B cell (primary cell): ENCODE measurements at regions not wholly inside any gene's neighbourhood (a gene's known extent, or its start where the extent isn't known, plus 50 kb on each side); places are given as distances from the start of the nearest gene placed in this dataset.

Experiments
- ATAC-seq: fragments of 200-7000 bp; cut with Tn5 transposase; one replicate; pipeline ENCODE4 v1.10.0; 2021; ENCODE audit warnings: low read depth, mild to moderate bottlenecking, moderate number of reproducible peaks, moderate library complexity
- CTCF ChIA-PET: fragments of 350-600 bp; sonication (Branson Sonifier 250); formaldehyde crosslinking; loops from one replicate; lab custom pipeline; 2021; ENCODE audit warnings: antibody characterized with exemption, inconsistent platforms; lab: Charles Lee
- POLR2A ChIA-PET: fragments of 350-600 bp; sonication (Branson Sonifier 250); formaldehyde crosslinking; loops from one replicate; lab custom pipeline; 2021; ENCODE audit warnings: antibody characterized with exemption; lab: Charles Lee
- DNase-seq: peaks from one replicate; pipeline ENCODE4 v3.0.0; 2013
- H2AFZ ChIP-seq: 2 replicates; pipeline ENCODE4 v1.6.1; 2012; ENCODE audit warnings: mild to moderate bottlenecking, low read depth, low read length; ENCODE audit not compliant: insufficient read depth, poor library complexity, severe bottlenecking
- H3K27ac ChIP-seq, 2 donors: 1 replicate in 1 of 2; 2 replicates in 1 of 2; pipeline ENCODE4 v1.5.1; 2012 to 2013; ENCODE audit warnings: low read length in 2 of 2, mild to moderate bottlenecking in 2 of 2, moderate library complexity in 1 of 2
- H3K27me3 ChIP-seq, 4 experiments: fragments of 200-600 bp in 1 of 4; sonication (generic) in 1 of 4; replicated peaks in 1 of 4; 1 replicate in 2 of 4; 2 replicates in 2 of 4; pipeline versions ENCODE4 v1.6.1 to v1.7.0; 2013 to 2016; ENCODE audit warnings: low read length in 3 of 4, mild to moderate bottlenecking in 2 of 4, mixed read lengths in 1 of 4, moderate library complexity in 1 of 4; ENCODE audit not compliant: insufficient read depth in 4 of 4, control insufficient read depth in 3 of 4; ENCODE audit errors: control extremely low read depth in 1 of 4
- H3K36me3 ChIP-seq, 2 experiments: replicated peaks in 1 of 2; 1 replicate in 1 of 2; 2 replicates in 1 of 2; pipeline versions ENCODE4 v1.6.1 to v1.7.1; 2013; ENCODE audit warnings: low read length in 1 of 2; ENCODE audit not compliant: insufficient read depth in 2 of 2, control insufficient read depth in 1 of 2; ENCODE audit errors: control extremely low read depth in 1 of 2, extremely low read depth in 1 of 2
- H3K4me1 ChIP-seq, 2 donors: fragments of 200-600 bp in 1 of 2; sonication (generic) in 1 of 2; 1 replicate in 1 of 2; 2 replicates in 1 of 2; pipeline versions ENCODE4 v1.5.1 to v1.6.1; 2013 to 2017; ENCODE audit warnings: low read length in 2 of 2; ENCODE audit not compliant: control insufficient read depth in 2 of 2, insufficient read depth in 2 of 2
- H3K4me2 ChIP-seq: replicated peaks from 2 replicates; pipeline ENCODE3; 2012; ENCODE audit warnings: mild to moderate bottlenecking, low read depth, low read length; ENCODE audit not compliant: poor library complexity, severe bottlenecking
- H3K4me3 ChIP-seq, 5 experiments: fragments of 200-600 bp in 1 of 5; sonication (generic) in 1 of 5; 1 replicate in 3 of 5; 2 replicates in 2 of 5; pipeline versions ENCODE4 v1.5.1 to v1.7.0; 2011 to 2016; ENCODE audit warnings: low read length in 4 of 5, mild to moderate bottlenecking in 4 of 5, low read depth in 2 of 5, control low read depth in 1 of 5, moderate library complexity in 1 of 5; ENCODE audit not compliant: insufficient read depth in 1 of 5; ENCODE audit errors: control extremely low read depth in 1 of 5, extremely low read depth in 1 of 5
- H3K79me2 ChIP-seq: fragments of 200-600 bp; sonication (generic); one replicate; pipeline ENCODE4 v1.6.0; 2016; ENCODE audit warnings: low read length; ENCODE audit not compliant: control insufficient read depth, insufficient read depth
- H3K9ac ChIP-seq: fragments of 200-600 bp; sonication (generic); 2 replicates; pipeline ENCODE4 v1.6.1; 2017; ENCODE audit warnings: mild to moderate bottlenecking, low read length, moderate library complexity
- H3K9me3 ChIP-seq, 3 donors: one replicate each; pipeline versions ENCODE4 v1.6.1 to v1.7.1; 2013; ENCODE audit warnings: low read length in 2 of 3; ENCODE audit not compliant: control insufficient read depth in 2 of 3, insufficient read depth in 1 of 3; ENCODE audit errors: control extremely low read depth in 1 of 3
- H4K20me1 ChIP-seq: 2 replicates; pipeline ENCODE4 v1.6.0; 2012; ENCODE audit warnings: mild to moderate bottlenecking, low read length; ENCODE audit not compliant: insufficient read depth, control insufficient read depth, poor library complexity, severe bottlenecking
- H3K27ac Mint-ChIP-seq: one replicate; pipeline ENCODE4 v1.8.0; 2021; ENCODE audit warnings: mixed read lengths
- H3K27me3 Mint-ChIP-seq: one replicate; pipeline ENCODE4 v1.8.0; 2021; ENCODE audit warnings: mixed read lengths
- H3K4me1 Mint-ChIP-seq: one replicate; pipeline ENCODE4 v1.8.0; 2021; ENCODE audit warnings: mixed read lengths
- H3K4me3 Mint-ChIP-seq: one replicate; pipeline ENCODE4 v1.8.0; 2021; ENCODE audit warnings: mixed read lengths
- H3K9me3 Mint-ChIP-seq: one replicate; pipeline ENCODE4 v1.8.0; 2022; ENCODE audit warnings: mixed read lengths; ENCODE audit not compliant: insufficient read depth
- EZH2 ChIP-seq: IDR thresholded peaks from 2 replicates; pipeline ENCODE4 v1.6.1; 2012; ENCODE audit warnings: borderline replicate concordance, low read depth, mild to moderate bottlenecking, moderate library complexity, low read length; ENCODE audit not compliant: insufficient read depth, poor library complexity, severe bottlenecking
- WGBS: methylation state at CpG from one replicate; pipeline ENCODE4 v1.1.5; 2013; ENCODE audit warnings: missing lambda C conversion rate; ENCODE audit not compliant: insufficient coverage; 5-methylcytosine and 5-hydroxymethylcytosine counted together
- intact Hi-C: fragments of 100-400 bp; cut with micrococcal nuclease; formaldehyde crosslinking; loops from one replicate; pipeline ENCODE4 v1.10.0; 2022
- TF ChIP-seq, protein P1 (sequence below): fragments of 200-600 bp; IDR thresholded peaks from one replicate; pipeline ENCODE4 v1.8.0; 2022; ENCODE audit warnings: antibody characterized with exemption, mild to moderate bottlenecking

DNA sequence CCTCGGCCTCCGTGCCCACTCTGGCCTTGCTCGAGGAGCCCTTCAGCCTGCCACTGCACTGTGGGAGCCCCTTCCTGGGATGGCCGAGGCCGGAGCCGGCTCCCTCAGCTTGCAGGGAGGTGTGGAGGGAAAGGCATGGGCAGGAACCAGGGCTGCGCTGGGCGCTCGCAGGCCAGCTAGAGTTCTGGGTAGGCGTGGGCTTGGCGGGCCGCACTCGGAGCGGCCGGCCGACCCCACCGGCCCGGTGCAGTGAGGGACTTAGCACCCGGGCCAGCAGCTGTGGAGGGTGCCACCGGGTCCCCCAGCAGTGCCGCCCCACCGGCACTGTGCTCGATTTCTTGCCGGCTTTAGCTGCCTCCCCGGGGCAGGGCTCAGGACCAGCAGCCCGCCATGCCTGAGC, 101.0 kb upstream of the IRX5 start:
- Histone ChIP-seq H3K4me2 (no peak overlapping the region), H3K4me3 (no peak overlapping the region), H3K79me2 (no peaks in the 10 kb centered on the region), H3K27ac (no peak overlapping the region), H3K9me3 (peaks cover 0 to 13% (median 4%) of the 10 kb centered on the region in 3 donors), H3K4me1 (no peaks in the 10 kb centered on the region), H3K36me3 (no peaks in the 10 kb centered on the region), H4K20me1 (no peaks in the 10 kb centered on the region), H3K9ac (no peak overlapping the region), H2AFZ (no peak overlapping the region), H3K27me3 (no peaks in the 10 kb centered on the region)
- intact Hi-C loops = no loop called here
- no peak overlapping the region for H3K4me3 Mint-ChIP-seq
- no peaks in the 10 kb centered on the region for H3K4me1 Mint-ChIP-seq
- no peak overlapping the region for H3K27ac Mint-ChIP-seq
- ChIA-PET CTCF (no interaction called here), POLR2A (no interaction called here)
- peaks cover 13% of the 10 kb centered on the region for H3K9me3 Mint-ChIP-seq
- no peaks in the 10 kb centered on the region for H3K27me3 Mint-ChIP-seq
- TF ChIP-seq EZH2 = no peak
- TF ChIP-seq, protein P1, sequence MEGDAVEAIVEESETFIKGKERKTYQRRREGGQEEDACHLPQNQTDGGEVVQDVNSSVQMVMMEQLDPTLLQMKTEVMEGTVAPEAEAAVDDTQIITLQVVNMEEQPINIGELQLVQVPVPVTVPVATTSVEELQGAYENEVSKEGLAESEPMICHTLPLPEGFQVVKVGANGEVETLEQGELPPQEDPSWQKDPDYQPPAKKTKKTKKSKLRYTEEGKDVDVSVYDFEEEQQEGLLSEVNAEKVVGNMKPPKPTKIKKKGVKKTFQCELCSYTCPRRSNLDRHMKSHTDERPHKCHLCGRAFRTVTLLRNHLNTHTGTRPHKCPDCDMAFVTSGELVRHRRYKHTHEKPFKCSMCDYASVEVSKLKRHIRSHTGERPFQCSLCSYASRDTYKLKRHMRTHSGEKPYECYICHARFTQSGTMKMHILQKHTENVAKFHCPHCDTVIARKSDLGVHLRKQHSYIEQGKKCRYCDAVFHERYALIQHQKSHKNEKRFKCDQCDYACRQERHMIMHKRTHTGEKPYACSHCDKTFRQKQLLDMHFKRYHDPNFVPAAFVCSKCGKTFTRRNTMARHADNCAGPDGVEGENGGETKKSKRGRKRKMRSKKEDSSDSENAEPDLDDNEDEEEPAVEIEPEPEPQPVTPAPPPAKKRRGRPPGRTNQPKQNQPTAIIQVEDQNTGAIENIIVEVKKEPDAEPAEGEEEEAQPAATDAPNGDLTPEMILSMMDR = no peak
- 96% methylated on average over 23 of the region's 26 CpGs for WGBS
- ATAC-seq (no peak), DNase-seq (no peak)

DNA sequence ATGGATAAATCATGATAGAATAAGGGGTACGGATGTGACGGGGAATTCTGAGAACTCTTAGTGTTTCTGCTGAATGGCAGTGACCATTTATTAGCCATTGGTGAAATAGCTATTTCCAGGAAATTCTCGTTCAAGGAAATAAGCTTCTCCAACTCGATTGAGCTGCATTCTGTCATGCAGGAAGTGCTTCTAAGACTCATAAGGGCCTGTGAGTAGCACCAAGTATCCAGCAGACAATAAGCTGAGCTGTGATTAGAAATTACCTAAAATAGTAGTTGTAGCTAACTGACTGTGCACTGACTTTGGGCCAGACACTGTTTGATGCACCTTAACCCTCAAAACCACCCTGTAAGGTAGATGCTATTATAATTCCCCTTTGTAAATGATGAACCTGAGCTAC, 107.8 kb upstream of the IRX5 start:
- peaks cover 0 to 11% (median 0%) of the 10 kb centered on the region in 3 donors for H3K9me3 ChIP-seq
- no peaks in the 10 kb centered on the region for H3K79me2 ChIP-seq
- H3K9me3 Mint-ChIP-seq = peaks cover 6% of the 10 kb centered on the region
- no peak overlapping the region for H3K4me3 ChIP-seq
- H2AFZ ChIP-seq = no peak overlapping the region
- CTCF ChIA-PET = no interaction called here
- H3K27ac Mint-ChIP-seq = no peak overlapping the region
- POLR2A ChIA-PET = no interaction called here
- DNase-seq (no peak), ATAC-seq (no peak)
- no peaks in the 10 kb centered on the region for H3K27me3 Mint-ChIP-seq
- no peak overlapping the region for H3K4me3 Mint-ChIP-seq
- no peaks in the 10 kb centered on the region for H3K4me1 ChIP-seq
- no peaks in the 10 kb centered on the region for H3K4me1 Mint-ChIP-seq
- H4K20me1 ChIP-seq = no peaks in the 10 kb centered on the region
- intact Hi-C loops = no loop called here
- no peak overlapping the region for H3K9ac ChIP-seq
- TF ChIP-seq EZH2 = no peak
- TF ChIP-seq, protein P1 = no peak
- H3K36me3 ChIP-seq = no peaks in the 10 kb centered on the region
- H3K27me3 ChIP-seq = no peaks in the 10 kb centered on the region
- 63% methylated on average over 4 of the region's 4 CpGs for WGBS
- H3K27ac ChIP-seq = no peak overlapping the region
- no peak overlapping the region for H3K4me2 ChIP-seq
